SHP77 (cell line): ENCODE measurements at regions not wholly inside any gene's neighbourhood (a gene's known extent, or its start where the extent isn't known, plus 50 kb on each side); places are given as distances from the start of the nearest gene placed in this dataset.

Experiments used
- DNase-seq, 2 experiments: peaks; one replicate each; lab custom pipeline; 2025; lab: John Stamatoyannopoulos, UW

GRCh38 chr2:217722883-217723472 is 279.8 kb downstream of the TNS1 start:
- no peak for DNase-seq

DNA sequence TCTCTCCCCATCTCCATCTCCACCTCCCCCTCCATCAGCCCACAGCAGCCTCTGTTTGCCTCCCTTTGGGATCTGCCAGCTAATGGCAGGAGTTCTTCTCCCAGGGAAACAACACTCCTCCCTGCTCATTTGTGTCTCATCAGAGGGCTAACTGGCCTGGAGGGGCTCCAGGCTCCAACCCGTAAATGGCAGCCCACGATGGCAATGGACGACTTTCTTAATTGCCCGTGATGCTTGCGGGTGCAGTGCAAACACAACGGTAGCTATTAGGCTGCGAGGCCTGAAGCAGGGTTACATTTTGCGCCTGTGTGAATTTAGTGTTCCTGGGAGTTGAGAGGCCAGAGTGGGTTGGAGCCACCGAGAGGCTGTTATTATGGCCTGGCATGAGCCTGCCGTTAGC is 285.1 kb downstream of the TNS1 start:
- no peak for DNase-seq

- no peak for DNase-seq
These were observed 287.3 kb downstream of the TNS1 start for GRCh38 chr2:217715484-217715883.

- DNase-seq, result peak in 1 of 2 experiments; percentile 5
These were observed 288.5 kb downstream of the TNS1 start for GRCh38 chr2:217714287-217714751.

DNA sequence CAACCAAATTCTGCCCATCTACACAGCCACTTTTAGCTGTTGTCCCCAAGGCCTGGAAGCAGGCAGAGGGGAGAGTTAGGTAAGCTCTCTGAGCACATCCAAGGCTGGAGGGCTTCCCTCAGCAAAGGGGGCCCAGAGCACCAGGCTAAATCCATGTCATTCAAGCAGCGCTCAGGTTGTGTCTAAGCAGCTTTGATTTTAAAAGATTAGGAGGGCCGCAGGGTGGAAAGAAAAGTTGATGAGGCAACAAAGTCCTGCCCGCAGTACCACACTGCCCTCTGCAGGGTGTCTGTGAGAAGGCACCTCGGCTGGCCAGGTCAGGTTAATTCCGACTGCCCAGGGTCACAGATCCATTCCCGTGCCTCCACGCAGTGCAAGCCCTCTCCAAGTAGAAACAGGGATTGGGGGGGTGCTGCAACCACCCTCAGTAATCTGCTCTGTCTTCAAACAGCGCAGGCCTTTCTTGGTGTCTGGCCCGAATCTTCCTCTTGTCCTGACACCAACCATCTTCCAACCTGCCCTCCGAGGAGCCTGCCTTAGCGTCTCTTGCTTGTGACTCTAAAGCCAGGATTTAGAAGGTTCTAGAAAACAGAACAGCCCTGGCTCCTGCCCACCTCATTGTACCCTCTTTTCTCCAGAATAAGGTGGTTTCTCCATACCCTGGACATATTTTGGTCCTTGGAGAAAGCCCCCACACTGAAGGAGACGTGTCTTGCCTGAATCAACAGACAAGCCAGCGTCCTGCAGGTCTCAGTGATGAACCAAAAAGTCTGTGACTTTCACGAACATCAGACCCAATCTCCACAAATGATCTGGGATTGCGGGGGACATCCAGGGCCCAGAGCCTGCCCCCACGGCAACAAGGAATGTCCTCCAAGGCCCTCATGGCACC is 289.2 kb downstream of the TNS1 start:
- DNase-seq, result peak; percentile 58 to 67

DNA sequence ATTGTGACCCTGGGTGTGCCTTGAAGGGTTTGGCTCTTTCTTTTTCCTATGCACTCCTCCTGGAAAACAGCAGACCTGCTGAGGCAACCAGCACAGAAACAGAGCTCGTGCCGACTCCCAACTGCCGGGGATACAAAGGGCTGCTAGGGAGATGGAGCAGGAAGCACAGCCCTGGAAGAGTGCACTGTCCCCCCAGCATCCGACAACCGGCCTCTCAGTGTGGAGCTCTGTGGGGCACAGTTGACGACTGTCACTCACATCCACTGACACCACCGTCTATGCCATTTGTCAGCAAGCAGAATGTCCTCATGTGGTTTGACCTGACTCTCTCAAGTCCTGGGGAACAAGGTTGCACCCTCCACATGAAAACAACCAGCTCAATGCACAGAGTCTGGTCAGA is 290.4 kb downstream of the TNS1 start:
- no peak for DNase-seq

DNA sequence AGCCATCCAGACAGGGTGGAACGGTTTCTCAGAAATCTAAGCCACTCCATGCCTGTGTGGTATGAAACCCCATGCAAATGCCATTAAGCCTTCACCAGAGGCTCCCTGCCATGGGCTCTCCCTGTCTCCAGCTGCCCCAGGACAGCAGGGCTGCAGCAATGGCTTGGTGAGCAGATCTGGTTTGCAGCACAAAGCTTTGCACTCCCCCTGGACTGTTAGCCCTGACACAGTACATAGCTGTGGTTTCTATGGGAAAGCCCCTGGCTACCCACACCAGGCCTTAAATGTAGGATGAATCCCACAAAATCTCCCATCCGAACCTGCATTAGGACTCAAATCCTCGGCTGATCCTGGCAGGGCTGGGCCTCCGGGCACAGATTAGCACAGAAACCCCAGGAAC is 291.6 kb downstream of the TNS1 start:
- DNase-seq, result no peak

DNA sequence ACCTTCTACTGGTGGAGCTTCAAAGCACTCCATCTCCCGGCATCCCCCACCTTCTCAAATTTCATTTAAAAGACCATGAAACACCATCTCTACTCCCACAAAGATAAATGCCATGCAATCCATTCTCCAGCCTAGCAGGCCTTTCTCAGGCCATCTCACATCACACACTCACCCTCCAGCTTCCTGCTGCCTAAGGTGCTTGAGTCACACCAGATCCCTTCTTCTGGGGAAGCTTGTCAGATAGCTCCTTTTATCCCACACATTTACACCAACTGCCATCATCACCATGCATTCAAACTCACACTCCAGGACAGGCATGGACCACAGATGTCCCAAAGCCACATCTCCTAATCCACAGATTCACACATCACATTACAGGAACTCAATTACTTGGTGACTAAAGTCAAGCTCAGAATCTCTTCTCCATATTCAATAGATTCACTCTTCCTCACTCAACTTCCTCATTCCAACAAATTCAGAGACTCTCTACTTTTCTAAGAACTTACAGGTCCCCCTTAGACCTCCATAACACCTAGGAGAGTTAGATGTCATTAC is 292.5 kb downstream of the TNS1 start:
- DNase-seq, result no peak

GRCh38 chr2:217709478-217710210 is 293.2 kb downstream of the TNS1 start:
- no peak for DNase-seq

DNA sequence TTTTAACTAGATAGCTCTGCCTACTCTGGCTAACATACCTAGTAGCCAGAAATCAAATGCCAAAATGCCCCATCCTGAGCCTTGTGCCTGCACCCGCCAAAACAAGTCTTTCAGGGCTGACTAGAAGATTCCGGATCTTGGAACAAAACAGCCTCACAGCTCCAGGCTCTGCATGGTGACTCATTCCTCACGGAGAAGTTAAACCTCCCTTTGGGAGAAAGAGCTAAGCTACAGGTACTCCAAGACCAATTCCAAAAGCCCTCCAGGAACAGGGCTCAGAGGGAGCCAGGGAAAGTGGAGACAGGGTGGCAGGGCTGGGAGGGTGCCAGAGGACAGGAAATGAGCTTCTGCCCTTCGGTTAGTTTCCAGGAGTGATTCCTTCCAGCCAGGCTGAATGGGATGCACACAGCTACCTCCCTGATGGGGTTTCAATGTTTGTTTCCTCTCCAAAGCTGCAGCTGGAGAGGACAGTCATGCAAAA is 295.6 kb downstream of the TNS1 start:
- DNase-seq, result peak in 1 of 2 experiments; percentile 7

DNA sequence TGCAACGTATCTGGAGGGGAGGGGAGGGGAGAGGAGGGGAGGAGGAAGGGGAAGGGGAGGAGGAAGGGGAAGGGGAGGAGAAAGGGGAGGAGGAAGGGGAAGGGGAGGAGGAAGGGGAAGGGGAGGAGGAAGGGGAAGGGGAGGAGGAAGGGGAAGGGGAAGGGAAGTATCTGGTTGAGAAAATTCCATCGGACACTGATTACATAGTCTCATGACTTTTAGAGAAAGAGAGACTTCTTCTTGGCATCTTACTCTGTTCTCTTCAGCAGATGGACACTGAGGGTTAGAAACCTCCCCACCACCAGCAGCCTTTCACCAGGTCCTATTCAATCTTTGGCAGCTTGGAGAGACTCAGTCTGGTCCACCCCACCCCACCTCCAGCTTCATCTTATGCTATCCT is 296.3 kb downstream of the TNS1 start:
- no peak for DNase-seq

DNA sequence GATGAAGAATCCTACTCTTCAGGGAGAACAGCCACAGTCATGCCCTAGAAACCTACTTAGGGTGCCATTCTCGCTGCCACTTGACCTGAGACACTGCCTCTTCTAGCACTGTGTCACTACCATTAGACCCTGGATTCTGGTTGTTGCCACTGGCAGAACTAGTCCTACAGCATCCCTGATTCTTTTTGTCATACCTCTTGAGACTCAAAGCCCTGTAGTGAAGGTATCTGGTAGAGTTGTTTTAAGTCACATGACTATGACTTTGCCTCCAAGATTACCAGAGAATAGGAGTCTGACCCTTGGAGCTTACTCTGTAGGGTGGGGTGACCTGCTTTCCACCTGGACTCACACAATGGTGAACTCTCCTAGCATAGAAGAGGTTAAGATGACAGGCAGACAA is 296.7 kb downstream of the TNS1 start:
- DNase-seq, result no peak

DNA sequence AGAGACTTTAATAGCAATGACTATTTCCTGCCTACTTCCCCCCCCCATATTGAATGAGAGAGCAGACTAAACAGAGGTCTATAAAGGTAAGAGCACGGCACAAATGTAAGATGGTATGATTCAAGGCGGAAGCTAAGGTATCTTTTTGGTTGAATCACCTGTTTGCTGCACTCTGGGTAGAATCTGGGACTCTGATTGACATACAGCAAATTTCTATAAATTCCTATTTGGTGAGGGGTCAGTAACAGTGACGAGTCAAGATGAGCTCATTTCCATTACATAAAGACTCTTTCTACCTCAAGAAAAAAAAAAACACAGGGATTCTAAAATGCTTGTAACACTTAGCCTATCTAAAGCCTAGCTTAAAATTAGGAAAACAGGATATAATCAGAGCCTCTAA is 297.3 kb downstream of the TNS1 start:
- DNase-seq, result no peak

GRCh38 chr2:217703999-217704398 is 298.8 kb downstream of the TNS1 start:
- no peak for DNase-seq

- no peak for DNase-seq
These were observed 299.7 kb downstream of the TNS1 start for GRCh38 chr2:217703102-217703501.

GRCh38 chr2:217701622-217702021 is 301.2 kb downstream of the TNS1 start:
- no peak for DNase-seq

DNA sequence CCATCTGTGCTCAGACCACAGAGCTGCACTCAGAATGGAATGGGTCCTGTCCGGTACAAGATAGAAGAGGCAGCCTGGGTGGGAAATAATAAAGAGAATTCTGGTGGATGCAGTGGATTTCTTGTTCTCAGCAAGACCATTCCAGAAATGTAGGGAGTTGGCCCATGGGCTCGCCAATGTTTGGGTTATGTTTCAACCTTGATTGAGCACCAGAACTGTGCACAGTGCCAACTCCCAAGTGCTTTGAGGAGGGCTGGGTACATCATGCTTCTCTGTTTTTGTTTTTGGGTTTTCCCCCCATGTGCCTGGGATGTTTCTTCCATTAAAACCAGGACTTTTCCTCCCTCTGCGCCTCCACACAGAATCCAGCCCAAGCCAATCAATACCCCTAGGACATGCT is 304.1 kb downstream of the TNS1 start:
- DNase-seq, result no peak

DNA sequence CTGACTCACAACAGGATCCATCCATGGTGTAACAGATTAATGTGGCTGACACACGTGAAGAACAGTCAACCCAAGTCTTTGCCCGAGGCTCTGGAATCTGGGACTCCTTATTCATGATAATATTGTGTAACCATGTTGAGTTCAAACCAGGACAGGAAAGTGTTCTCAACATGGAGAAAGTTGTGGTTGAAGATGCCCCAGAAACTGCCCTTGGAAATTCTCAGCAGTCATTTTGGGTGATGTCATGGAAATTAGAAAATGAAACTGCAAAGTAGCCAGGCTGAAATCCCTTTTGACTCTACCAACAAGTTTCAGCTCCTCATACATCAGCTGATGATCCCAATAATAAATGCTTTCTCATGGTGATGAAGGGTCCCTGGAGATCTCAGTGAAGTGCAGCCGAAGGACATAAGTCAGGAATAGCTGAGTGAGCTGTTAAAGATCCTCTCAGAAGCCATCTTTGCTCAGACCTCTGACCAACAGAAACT is 307.7 kb downstream of the TNS1 start:
- DNase-seq, result no peak

DNA sequence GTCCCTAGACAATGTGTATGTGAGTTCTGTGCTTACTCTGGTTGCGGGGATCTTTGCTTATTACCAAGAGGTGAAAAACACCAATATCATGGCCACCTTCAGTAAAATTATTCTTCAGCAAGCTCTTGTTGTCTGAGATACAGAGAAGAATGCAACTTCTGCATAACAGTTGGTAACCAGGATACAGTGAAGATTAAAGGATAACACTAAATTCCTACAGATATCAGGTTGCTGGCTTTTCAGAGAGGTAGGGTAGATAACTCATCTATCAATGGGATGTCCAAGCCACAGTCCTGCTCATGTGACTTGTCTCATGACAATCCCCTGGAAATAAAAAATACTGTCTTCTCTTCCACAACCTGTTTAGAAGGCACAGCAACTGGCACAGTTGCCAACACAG is 308.5 kb downstream of the TNS1 start:
- DNase-seq, result no peak

- no peak for DNase-seq
These were observed 309.4 kb downstream of the TNS1 start for GRCh38 chr2:217693363-217693762.

- no peak for DNase-seq
These were observed 310.7 kb downstream of the TNS1 start for GRCh38 chr2:217691920-217692666.
